Panc1 (cell line): ENCODE measurements at regions not wholly inside any gene's neighbourhood (a gene's known extent, or its start where the extent isn't known, plus 50 kb on each side); places are given as distances from the start of the nearest gene placed in this dataset.
"Not testable (repeated sequence)": the region's sequence is repeated elsewhere in the genome, so short reads cannot be mapped to it uniquely, and the experiment has no call there.

ENCODE experiments used
- ATAC-seq: fragments of 200-7000 bp; cut with Tn5 transposase; 2 replicates; pipeline ENCODE4 v1.9.1; 2020; ENCODE audit warnings: mild to moderate bottlenecking, moderate library complexity
- BruUV-seq: library from RNA; stranded (reverse); fragments of 400-500 nt; replicated peaks from 2 replicates; lab custom pipeline; 2021; lab: Mats Ljungman, UMichigan
- CTCF ChIA-PET: fragments of 300-600 bp; sonication (Branson Sonifier 250); formaldehyde crosslinking; loops from one replicate; lab custom pipeline; 2022; ENCODE audit warnings: antibody characterized with exemption; lab: Charles Lee
- POLR2A ChIA-PET: fragments of 300-600 bp; sonication (Branson Sonifier 250); formaldehyde crosslinking; loops from one replicate; lab custom pipeline; 2022; ENCODE audit warnings: antibody characterized with exemption; lab: Charles Lee
- DNase-seq: peaks from one replicate; pipeline ENCODE4 v3.0.0-alpha.2; 2010; ENCODE audit warnings: low read depth, low spot score
- H3K27ac ChIP-seq: 2 replicates; pipeline ENCODE4 v1.5.1; 2011; ENCODE audit warnings: mild to moderate bottlenecking, low read length, inconsistent platforms
- H3K27me3 ChIP-seq: fragments of 200-500 bp; sonication (Bioruptor generic); 2 replicates; pipeline ENCODE4 v1.6.0; 2014; ENCODE audit warnings: low read length, inconsistent platforms; ENCODE audit not compliant: control insufficient read depth, insufficient read depth
- H3K36me3 ChIP-seq: fragments of 200-500 bp; sonication (Bioruptor generic); 2 replicates; pipeline ENCODE4 v1.5.1; 2014; ENCODE audit warnings: inconsistent platforms, mild to moderate bottlenecking, low read length, moderate library complexity; ENCODE audit not compliant: control insufficient read depth, insufficient read depth
- H3K4me1 ChIP-seq: 2 replicates; pipeline ENCODE4 v1.5.1; 2011; ENCODE audit warnings: inconsistent platforms, mild to moderate bottlenecking, low read length, moderate library complexity; ENCODE audit not compliant: control insufficient read depth, insufficient read depth
- H3K4me3 ChIP-seq, 2 experiments: 2 replicates each; pipeline ENCODE4 v1.5.1; 2011 to 2012; ENCODE audit warnings: low read depth in 2 of 2, low read length in 2 of 2, mild to moderate bottlenecking in 2 of 2, inconsistent platforms in 1 of 2, moderate library complexity in 1 of 2
- H3K9me3 ChIP-seq: fragments of 200-500 bp; sonication (Bioruptor generic); 2 replicates; pipeline ENCODE4 v1.5.1; 2014; ENCODE audit warnings: low read depth, mild to moderate bottlenecking, inconsistent platforms, low read length, moderate library complexity; ENCODE audit not compliant: control insufficient read depth, insufficient read depth
- CTCF ChIP-seq: fragments of 450-650 bp; IDR thresholded peaks from 2 replicates; pipeline ENCODE4 v1.5.1; 2017; ENCODE audit warnings: mild to moderate bottlenecking
- POLR2AphosphoS5 ChIP-seq: IDR thresholded peaks from 2 replicates; pipeline ENCODE4 v1.6.1; 2012; ENCODE audit warnings: mild to moderate bottlenecking, low read depth, low read length, moderate library complexity
- REST ChIP-seq, 2 experiments: IDR thresholded peaks; 2 replicates each; pipeline ENCODE4 v1.6.1; 2011 to 2012; ENCODE audit warnings: low read depth in 2 of 2, control low read depth in 1 of 2, low read length in 1 of 2, mild to moderate bottlenecking in 1 of 2, moderate library complexity in 1 of 2; ENCODE audit not compliant: insufficient read depth in 1 of 2
- SIN3A ChIP-seq: IDR thresholded peaks from 2 replicates; pipeline ENCODE4 v1.6.1; 2012; ENCODE audit warnings: low read depth, mild to moderate bottlenecking, low read length, moderate library complexity, borderline replicate concordance; ENCODE audit not compliant: insufficient read depth
- TCF7L2 ChIP-seq: IDR thresholded peaks from 2 replicates; pipeline ENCODE4 v1.6.1; 2011; ENCODE audit warnings: mild to moderate bottlenecking, low read depth, low read length, inconsistent platforms
- in situ Hi-C: cut with HindIII; loops from 2 replicates; pipeline ENCODE4 v1.10.0; 2016; ENCODE audit warnings: low sequenced_read_pairs, low pct_unique_long_range_greater_than_20kb
- intact Hi-C: fragments of 100-400 bp; cut with micrococcal nuclease; formaldehyde crosslinking; loops from one replicate; pipeline ENCODE4 v1.10.0; 2022; ENCODE audit not compliant: unreplicated experiment

GRCh38 chr7:68090256-68090655 is 1093.6 kb downstream of the TYW1 start:
- H3K36me3 ChIP-seq, intact Hi-C loops, ATAC-seq, H3K27ac ChIP-seq, H3K9me3 ChIP-seq, in situ Hi-C loops, H3K4me3 ChIP-seq, H3K27me3 ChIP-seq, H3K4me1 ChIP-seq, DNase-seq, CTCF ChIA-PET, POLR2A ChIA-PET, BruUV-seq: not testable (repeated sequence)

GRCh38 chr7:68103319-68103718 is 1106.7 kb downstream of the TYW1 start:
- no peak for ATAC-seq
- H3K4me1 ChIP-seq = no peaks in the 10 kb centered on the region
- TF ChIP-seq CTCF = no peak
- no peak overlapping the region for H3K4me3 ChIP-seq
- BruUV-seq = no TSS peak
- CTCF ChIA-PET = no interaction called here
- no peaks in the 10 kb centered on the region for H3K36me3 ChIP-seq
- H3K27me3 ChIP-seq = no peaks in the 10 kb centered on the region
- in situ Hi-C loops (no loop called here), intact Hi-C loops (no loop called here)
- H3K27ac ChIP-seq = no peak overlapping the region
- H3K9me3 ChIP-seq = no peaks in the 10 kb centered on the region
- POLR2A ChIA-PET = no interaction called here
- DNase-seq = no peak

- POLR2A ChIA-PET = no interaction called here
- H3K9me3 ChIP-seq = no peaks in the 10 kb centered on the region
Measured at GRCh38 chr7:68107261-68107660, 1110.6 kb downstream of the TYW1 start.

More at GRCh38 chr7:68107261-68107660, 1110.6 kb downstream of the TYW1 start:
- no TSS peak for BruUV-seq
- in situ Hi-C loops = no loop called here
- H3K4me3 ChIP-seq = no peak overlapping the region
- DNase-seq (no peak), ATAC-seq (no peak)
- TF ChIP-seq SIN3A (no peak), CTCF (no peak), REST (IDR thresholded peaks at IDR 0.05; ENCODE audit: insufficient read depth in 1 of 2, low read depth in 2 of 2, low read length in 1 of 2) (no peak), TCF7L2 (no peak), POLR2AphosphoS5 (no peak)
- CTCF ChIA-PET = interaction anchor here (0.6 kb wide), 1 partner anchor 19 kb away, joined by 3 read pairs; no protein-coding TSS in a partner anchor
- no peaks in the 10 kb centered on the region for H3K4me1 ChIP-seq
- H3K27ac ChIP-seq = no peak overlapping the region
- H3K36me3 ChIP-seq = no peaks in the 10 kb centered on the region
- no peaks in the 10 kb centered on the region for H3K27me3 ChIP-seq
- intact Hi-C loops = no loop called here
